SU-DHL-6 (cell line): ENCODE measurements at regions not wholly inside any gene's neighbourhood (a gene's known extent, or its start where the extent isn't known, plus 50 kb on each side); places are given as distances from the start of the nearest gene placed in this dataset.

Experiments
- EZH2phosphoT487 ChIP-seq: fragments of 200-600 bp; sonication (generic), shearing (Covaris generic); conservative IDR thresholded peaks from 2 replicates; pipeline ENCODE4 v1.6.1; 2018; ENCODE audit warnings: mild to moderate bottlenecking, antibody characterized with exemption, low read length, moderate library complexity, mixed read lengths
- TF ChIP-seq, protein P1 (sequence below): fragments of 200-600 bp; sonication (generic); IDR thresholded peaks from one replicate; pipeline ENCODE4 v1.5.1; 2017; ENCODE audit warnings: antibody characterized with exemption, mild to moderate bottlenecking, low read length, moderate library complexity; ENCODE audit not compliant: insufficient read depth, poor library complexity, severe bottlenecking

DNA sequence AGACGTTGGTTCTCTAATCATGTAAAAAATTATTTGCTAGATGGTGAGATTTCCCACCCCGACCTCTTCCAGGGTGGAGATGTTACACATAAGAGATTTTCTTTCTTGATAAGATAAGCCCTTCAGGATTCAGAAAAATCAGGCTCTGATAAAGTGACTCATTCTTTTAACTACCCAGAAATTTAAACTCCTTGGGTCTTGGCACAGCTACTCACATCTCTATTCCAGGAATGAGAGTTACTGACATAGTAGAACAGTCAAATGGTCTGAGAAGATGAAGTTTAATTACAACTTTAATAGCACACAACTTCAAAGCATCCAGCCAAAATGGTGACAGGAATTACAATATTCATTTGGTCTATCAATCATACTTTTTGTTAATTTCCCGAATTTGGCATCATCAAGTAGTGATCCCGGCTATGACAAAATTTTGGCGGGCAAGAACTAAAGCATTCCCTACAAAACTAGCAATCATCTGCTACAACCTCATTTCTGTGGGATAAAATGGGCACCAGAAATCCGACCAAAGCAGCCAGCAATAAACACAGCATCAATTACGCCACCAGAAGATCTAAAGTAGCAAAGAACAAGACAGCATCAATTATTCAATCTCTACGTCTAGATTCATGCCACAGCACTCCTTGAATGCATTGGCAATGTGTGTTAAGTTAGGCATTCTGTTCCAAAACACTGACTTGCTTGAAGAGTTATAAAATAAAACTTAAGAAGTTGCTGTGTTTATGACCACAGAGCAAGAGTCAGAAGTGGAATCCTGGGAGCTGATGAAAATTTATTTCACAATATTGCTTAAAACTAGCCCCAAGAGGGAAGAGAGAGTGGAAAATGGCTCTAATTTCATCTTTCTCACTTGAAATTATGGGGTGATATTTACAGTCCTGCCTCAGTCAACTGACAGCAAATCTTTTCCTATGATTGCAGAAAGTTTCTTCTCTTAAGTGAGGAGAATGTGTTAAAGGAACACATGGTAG is 565.7 kb upstream of the ANKRD30A start:
- TF ChIP-seq, protein P1, sequence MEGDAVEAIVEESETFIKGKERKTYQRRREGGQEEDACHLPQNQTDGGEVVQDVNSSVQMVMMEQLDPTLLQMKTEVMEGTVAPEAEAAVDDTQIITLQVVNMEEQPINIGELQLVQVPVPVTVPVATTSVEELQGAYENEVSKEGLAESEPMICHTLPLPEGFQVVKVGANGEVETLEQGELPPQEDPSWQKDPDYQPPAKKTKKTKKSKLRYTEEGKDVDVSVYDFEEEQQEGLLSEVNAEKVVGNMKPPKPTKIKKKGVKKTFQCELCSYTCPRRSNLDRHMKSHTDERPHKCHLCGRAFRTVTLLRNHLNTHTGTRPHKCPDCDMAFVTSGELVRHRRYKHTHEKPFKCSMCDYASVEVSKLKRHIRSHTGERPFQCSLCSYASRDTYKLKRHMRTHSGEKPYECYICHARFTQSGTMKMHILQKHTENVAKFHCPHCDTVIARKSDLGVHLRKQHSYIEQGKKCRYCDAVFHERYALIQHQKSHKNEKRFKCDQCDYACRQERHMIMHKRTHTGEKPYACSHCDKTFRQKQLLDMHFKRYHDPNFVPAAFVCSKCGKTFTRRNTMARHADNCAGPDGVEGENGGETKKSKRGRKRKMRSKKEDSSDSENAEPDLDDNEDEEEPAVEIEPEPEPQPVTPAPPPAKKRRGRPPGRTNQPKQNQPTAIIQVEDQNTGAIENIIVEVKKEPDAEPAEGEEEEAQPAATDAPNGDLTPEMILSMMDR: no peak
- TF ChIP-seq EZH2phosphoT487: no peak
